ENCODE measurements at regions not wholly inside any gene's neighbourhood (a gene's known extent, or its start where the extent isn't known, plus 50 kb on each side); places are given as distances from the start of the nearest gene placed in this dataset.

- Histone ChIP-seq H3K4me3 (ENCODE audit: low read depth in 1 of 3, low read length in 3 of 3) (no peak overlapping the region), H3K9me3 (ENCODE audit: control insufficient read depth in 4 of 4, low read length in 3 of 4) (peaks cover 0 to 7% (median 0%) of the 10 kb centered on the region in 4 donors), H3K27me3 (ENCODE audit: control insufficient read depth in 4 of 4, insufficient read depth in 4 of 4, low read length in 3 of 4) (no peaks in the 10 kb centered on the region), H3K27ac (ENCODE audit: low read depth in 1 of 2, low read length in 2 of 2) (no peak overlapping the region), H3K36me3 (ENCODE audit: control insufficient read depth in 4 of 4, insufficient read depth in 3 of 4, low read depth in 1 of 4, low read length in 3 of 4) (no peaks in the 10 kb centered on the region), H3K9ac (ENCODE audit: low read depth in 1 of 2, low read length in 2 of 2) (no peak overlapping the region), H3K4me1 (ENCODE audit: control insufficient read depth in 4 of 4, insufficient read depth in 4 of 4, low read length in 3 of 4) (no peaks in the 10 kb centered on the region)
- 86% methylated on average over 10 of the region's 10 CpGs for WGBS
- no peak for DNase-seq (ENCODE audit: low spot score)
- TF ChIP-seq JUND (IDR thresholded peaks at IDR 0.05), result no peak
- no peak for TF ChIP-seq REST (IDR thresholded peaks at IDR 0.05)
- no peak for TF ChIP-seq ATF3 (IDR thresholded peaks at IDR 0.05)
- no peak for TF ChIP-seq NR2F2 (IDR thresholded peaks at IDR 0.05)
- no peak for TF ChIP-seq HNF4G (IDR thresholded peaks at IDR 0.05)
- TF ChIP-seq SP1 (IDR thresholded peaks at IDR 0.05), result no peak
- no peak for TF ChIP-seq ZBTB33 (IDR thresholded peaks at IDR 0.05)
- no peak for TF ChIP-seq RAD21 (IDR thresholded peaks at IDR 0.05)
- TF ChIP-seq MAX (IDR thresholded peaks at IDR 0.05), result no peak
- no peak for TF ChIP-seq TAF1 (conservative IDR thresholded peaks at IDR 0.05)
- no peak for TF ChIP-seq GABPA (IDR thresholded peaks at IDR 0.05 in 1 of 2, conservative IDR thresholded peaks at IDR 0.05 in 1 of 2)
- no peak for TF ChIP-seq RXRA (IDR thresholded peaks at IDR 0.05)
- TF ChIP-seq FOXA1 (IDR thresholded peaks at IDR 0.05), result no peak
- no peak for TF ChIP-seq CTCF (IDR thresholded peaks at IDR 0.05; ENCODE audit: low read depth, low read length, missing input control)
- no peak for TF ChIP-seq FOXA2 (IDR thresholded peaks at IDR 0.05)
- no peak for TF ChIP-seq HNF4A (conservative IDR thresholded peaks at IDR 0.05)
- no peak for TF ChIP-seq YY1 (IDR thresholded peaks at IDR 0.05)
These were observed 569.1 kb downstream of the INHBA start for GRCh38 chr7:41133690-41134299.

Measured in liver (tissue), 8 donors.